WTC11 (cell line): ENCODE measurements at regions not wholly inside any gene's neighbourhood (a gene's known extent, or its start where the extent isn't known, plus 50 kb on each side); places are given as distances from the start of the nearest gene placed in this dataset.
A peak's percentile ranks its signal among the peaks of the same experiment; 100 is the strongest.
"Not testable (repeated sequence)": the region's sequence is repeated elsewhere in the genome, so short reads cannot be mapped to it uniquely, and the experiment has no call there.

ENCODE experiments used
- ATAC-seq: fragments of 200-7000 bp; cut with Tn5 transposase; 2 replicates; pipeline ENCODE4 v1.10.0; 2021; ENCODE audit warnings: mild to moderate bottlenecking, moderate library complexity
- CTCF ChIA-PET: fragments of 300-600 bp; sonication (Branson Sonifier 250); formaldehyde crosslinking; loops from one replicate; lab custom pipeline; 2021; ENCODE audit warnings: antibody characterized with exemption; lab: Charles Lee
- POLR2A ChIA-PET: fragments of 350-600 bp; sonication (Branson Sonifier 250); formaldehyde crosslinking; loops from one replicate; lab custom pipeline; 2021; ENCODE audit warnings: antibody characterized with exemption; lab: Charles Lee
- DNase-seq: peaks from one replicate; pipeline ENCODE4 v3.0.0; 2021; ENCODE audit warnings: low spot score
- H3K27ac Mint-ChIP-seq: 2 replicates; pipeline ENCODE4 v1.8.0; 2021; ENCODE audit warnings: mixed read lengths
- H3K27me3 Mint-ChIP-seq: 2 replicates; pipeline ENCODE4 v1.8.0; 2021; ENCODE audit warnings: low read depth, mild to moderate bottlenecking, moderate library complexity, mixed read lengths
- H3K36me3 Mint-ChIP-seq: 2 replicates; pipeline ENCODE4 v1.8.0; 2021; ENCODE audit warnings: mixed read lengths
- H3K4me1 Mint-ChIP-seq: 2 replicates; pipeline ENCODE4 v1.8.0; 2022; ENCODE audit warnings: mixed read lengths
- H3K4me3 Mint-ChIP-seq: 2 replicates; pipeline ENCODE4 v1.8.0; 2021; ENCODE audit warnings: mild to moderate bottlenecking, moderate library complexity, mixed read lengths
- H3K9me3 Mint-ChIP-seq: 2 replicates; pipeline ENCODE4 v1.8.0; 2021; ENCODE audit warnings: mixed read lengths
- AR ChIP-seq: fragments of 250-450 bp; sonication (Bioruptor Pico); IDR thresholded peaks from 2 replicates; pipeline ENCODE4 v1.9.0; 2021; ENCODE audit warnings: mild to moderate bottlenecking
- E2F1 ChIP-seq: sonication (generic); formaldehyde crosslinking; IDR thresholded peaks from 2 replicates; pipeline ENCODE4 v1.8.0; 2022; ENCODE audit warnings: mild to moderate bottlenecking, missing genetic modification reagents
- ESRRA ChIP-seq: sonication (generic); formaldehyde crosslinking; IDR thresholded peaks from 2 replicates; pipeline ENCODE4 v1.8.1; 2022; ENCODE audit warnings: mild to moderate bottlenecking, missing genetic modification reagents, borderline replicate concordance
- ETV6 ChIP-seq: sonication (generic); formaldehyde crosslinking; IDR thresholded peaks from 2 replicates; pipeline ENCODE4 v1.8.1; 2022; ENCODE audit warnings: mild to moderate bottlenecking, missing genetic modification reagents
- GABPB1 ChIP-seq: sonication (generic); formaldehyde crosslinking; IDR thresholded peaks from 2 replicates; pipeline ENCODE4 v1.8.1; 2023; ENCODE audit warnings: mild to moderate bottlenecking, missing genetic modification reagents
- GTF2I ChIP-seq: fragments of 250-450 bp; sonication (Bioruptor Pico); conservative IDR thresholded peaks from 2 replicates; pipeline ENCODE4 v1.4.0; 2021; ENCODE audit warnings: mild to moderate bottlenecking
- HMGXB4 ChIP-seq: sonication (generic); formaldehyde crosslinking; IDR thresholded peaks from 2 replicates; pipeline ENCODE4 v1.8.1; 2023; ENCODE audit warnings: mild to moderate bottlenecking, moderate library complexity, missing genetic modification reagents
- JAZF1 ChIP-seq: fragments of 250-450 bp; sonication (Bioruptor Pico); IDR thresholded peaks from 2 replicates; pipeline ENCODE4 v1.9.0; 2021; ENCODE audit warnings: moderate library complexity, mild to moderate bottlenecking, inconsistent platforms
- NFYB ChIP-seq: sonication (generic); formaldehyde crosslinking; conservative IDR thresholded peaks from 2 replicates; pipeline ENCODE4 v1.8.0; 2022; ENCODE audit warnings: low read depth, missing genetic modification reagents
- NR1H2 ChIP-seq: sonication (generic); formaldehyde crosslinking; IDR thresholded peaks from 2 replicates; pipeline ENCODE4 v1.9.0; 2021; ENCODE audit warnings: mild to moderate bottlenecking, moderate library complexity, missing genetic modification reagents
- NR3C1 ChIP-seq: sonication (generic); formaldehyde crosslinking; conservative IDR thresholded peaks from 2 replicates; pipeline ENCODE4 v1.8.1; 2023; ENCODE audit warnings: low read depth, mild to moderate bottlenecking, missing genetic modification reagents
- OVOL2 ChIP-seq: fragments of 250-450 bp; sonication (Bioruptor Pico); IDR thresholded peaks from 2 replicates; pipeline ENCODE4 v1.9.0; 2021; ENCODE audit warnings: mild to moderate bottlenecking, borderline replicate concordance
- PREB ChIP-seq: sonication (generic); formaldehyde crosslinking; IDR thresholded peaks from 2 replicates; pipeline ENCODE4 v1.8.1; 2022; ENCODE audit warnings: mild to moderate bottlenecking, missing genetic modification reagents, moderate library complexity, borderline replicate concordance
- RORB ChIP-seq: fragments of 250-450 bp; sonication (Bioruptor Pico); IDR thresholded peaks from 2 replicates; pipeline ENCODE4 v1.9.0; 2021; ENCODE audit warnings: mild to moderate bottlenecking
- SMAD3 ChIP-seq: sonication (generic); formaldehyde crosslinking; IDR thresholded peaks from 2 replicates; pipeline ENCODE4 v1.8.0; 2022; ENCODE audit warnings: missing genetic modification reagents, mild to moderate bottlenecking, borderline replicate concordance
- TEAD1 ChIP-seq: sonication (generic); formaldehyde crosslinking; IDR thresholded peaks from 2 replicates; pipeline ENCODE4 v1.8.0; 2022; ENCODE audit warnings: mild to moderate bottlenecking, missing genetic modification reagents
- USF2 ChIP-seq: sonication (generic); formaldehyde crosslinking; IDR thresholded peaks from 2 replicates; pipeline ENCODE4 v1.8.1; 2023; ENCODE audit warnings: mild to moderate bottlenecking, missing genetic modification reagents, moderate library complexity
- TF ChIP-seq, protein P1 (sequence below): sonication (generic); formaldehyde crosslinking; IDR thresholded peaks from 2 replicates; pipeline ENCODE4 v1.8.0; 2022; ENCODE audit warnings: mild to moderate bottlenecking, missing genetic modification reagents
- TF ChIP-seq, protein P2 (sequence below): sonication (generic); formaldehyde crosslinking; IDR thresholded peaks from 2 replicates; pipeline ENCODE4 v1.8.0; 2022; ENCODE audit warnings: mild to moderate bottlenecking, missing genetic modification reagents

GRCh38 chr6:56786256-56786655 is 143.6 kb upstream of the DST start:
- Mint-ChIP-seq H3K36me3 (peaks cover 26% of the 10 kb centered on the region), H3K4me3 (no peak overlapping the region), H3K9me3 (peaks cover 23% of the 10 kb centered on the region), H3K27ac (no peak overlapping the region), H3K4me1 (peaks cover 43% of the 10 kb centered on the region), H3K27me3 (no peaks in the 10 kb centered on the region)
- TF ChIP-seq ESRRA (CRISPR knock-in tag) (no peak), NFYB (CRISPR knock-in tag) (no peak), NR3C1 (CRISPR knock-in tag) (no peak), SMAD3 (CRISPR knock-in tag) (no peak), GABPB1 (no peak), TEAD1 (CRISPR knock-in tag) (no peak), ETV6 (no peak), AR (CRISPR knock-in tag) (no peak), OVOL2 (CRISPR knock-in tag) (no peak), HMGXB4 (CRISPR knock-in tag) (no peak), E2F1 (CRISPR knock-in tag) (no peak), USF2 (CRISPR knock-in tag) (no peak), JAZF1 (CRISPR knock-in tag) (no peak), GTF2I (CRISPR knock-in tag) (no peak), NR1H2 (CRISPR knock-in tag) (no peak), PREB (CRISPR knock-in tag) (no peak), RORB (CRISPR knock-in tag) (no peak)
- TF ChIP-seq, protein P1, sequence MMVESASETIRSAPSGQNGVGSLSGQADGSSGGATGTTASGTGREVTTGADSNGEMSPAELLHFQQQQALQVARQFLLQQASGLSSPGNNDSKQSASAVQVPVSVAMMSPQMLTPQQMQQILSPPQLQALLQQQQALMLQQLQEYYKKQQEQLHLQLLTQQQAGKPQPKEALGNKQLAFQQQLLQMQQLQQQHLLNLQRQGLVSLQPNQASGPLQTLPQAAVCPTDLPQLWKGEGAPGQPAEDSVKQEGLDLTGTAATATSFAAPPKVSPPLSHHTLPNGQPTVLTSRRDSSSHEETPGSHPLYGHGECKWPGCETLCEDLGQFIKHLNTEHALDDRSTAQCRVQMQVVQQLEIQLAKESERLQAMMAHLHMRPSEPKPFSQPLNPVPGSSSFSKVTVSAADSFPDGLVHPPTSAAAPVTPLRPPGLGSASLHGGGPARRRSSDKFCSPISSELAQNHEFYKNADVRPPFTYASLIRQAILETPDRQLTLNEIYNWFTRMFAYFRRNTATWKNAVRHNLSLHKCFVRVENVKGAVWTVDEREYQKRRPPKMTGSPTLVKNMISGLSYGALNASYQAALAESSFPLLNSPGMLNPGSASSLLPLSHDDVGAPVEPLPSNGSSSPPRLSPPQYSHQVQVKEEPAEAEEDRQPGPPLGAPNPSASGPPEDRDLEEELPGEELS (CRISPR knock-in tag) = no peak
- TF ChIP-seq, protein P2, sequence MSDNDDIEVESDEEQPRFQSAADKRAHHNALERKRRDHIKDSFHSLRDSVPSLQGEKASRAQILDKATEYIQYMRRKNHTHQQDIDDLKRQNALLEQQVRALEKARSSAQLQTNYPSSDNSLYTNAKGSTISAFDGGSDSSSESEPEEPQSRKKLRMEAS (CRISPR knock-in tag) = no peak
- DNase-seq = no peak
- ChIA-PET POLR2A (no interaction called here), CTCF (interaction anchor here (0.8 to 1.4 kb wide), 3 partner anchors 8 to 65 kb away, joined by 3 to 4 read pairs (median 3); no protein-coding TSS in a partner anchor)
- no peak for ATAC-seq

- peaks cover 36% of the 10 kb centered on the region for H3K4me1 Mint-ChIP-seq
- peak overlapping the region; percentile 77 for H3K4me3 Mint-ChIP-seq
- DNase-seq, ATAC-seq, H3K27me3 Mint-ChIP-seq: not testable (repeated sequence)
- POLR2A ChIA-PET = interaction anchor here (0.6 kb wide), 1 partner anchor 14 kb away, joined by 3 read pairs; no protein-coding TSS in a partner anchor
- H3K36me3 Mint-ChIP-seq = peaks cover 31% of the 10 kb centered on the region
- CTCF ChIA-PET = interaction anchor here (0.8 to 1.4 kb wide), 3 partner anchors 9 to 66 kb away, joined by 3 to 4 read pairs (median 3); no protein-coding TSS in a partner anchor
- peak overlapping the region; percentile 78 for H3K27ac Mint-ChIP-seq
- peaks cover 26% of the 10 kb centered on the region for H3K9me3 Mint-ChIP-seq
These were observed 142.8 kb upstream of the DST start for GRCh38 chr6:56785536-56785935.

DNA sequence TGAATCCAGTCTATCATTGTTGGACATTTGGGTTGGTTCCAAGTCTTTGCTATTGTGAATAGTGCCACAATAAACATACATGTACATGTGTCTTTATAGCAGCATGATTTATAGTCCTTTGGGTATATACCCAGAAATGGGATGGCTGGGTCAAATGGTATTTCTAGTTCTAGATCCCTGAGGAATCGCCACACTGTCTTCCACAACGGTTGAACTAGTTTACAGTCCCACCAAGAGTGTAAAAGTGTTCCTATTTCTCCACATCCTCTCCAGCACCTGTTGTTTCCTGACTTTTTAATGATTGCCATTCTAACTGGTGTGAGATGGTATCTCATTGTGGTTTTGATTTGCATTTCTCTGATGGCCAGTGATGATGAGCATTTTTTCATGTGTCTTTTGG is 137.4 kb upstream of the DST start:
- H3K4me3 Mint-ChIP-seq, DNase-seq, H3K27ac Mint-ChIP-seq, CTCF ChIA-PET, H3K27me3 Mint-ChIP-seq, POLR2A ChIA-PET, ATAC-seq: not testable (repeated sequence)
- peaks cover 33% of the 10 kb centered on the region for H3K36me3 Mint-ChIP-seq
- H3K9me3 Mint-ChIP-seq = peaks cover 35% of the 10 kb centered on the region
- peaks cover 34% of the 10 kb centered on the region for H3K4me1 Mint-ChIP-seq

- CTCF ChIA-PET, H3K27ac Mint-ChIP-seq, H3K27me3 Mint-ChIP-seq, DNase-seq, ATAC-seq, H3K4me3 Mint-ChIP-seq, POLR2A ChIA-PET: not testable (repeated sequence)
- H3K9me3 Mint-ChIP-seq = peaks cover 28% of the 10 kb centered on the region
- peaks cover 19% of the 10 kb centered on the region for H3K36me3 Mint-ChIP-seq
- peaks cover 36% of the 10 kb centered on the region for H3K4me1 Mint-ChIP-seq
These were observed 135.8 kb upstream of the DST start for GRCh38 chr6:56778503-56778902.
